ENCODE measurements at regions not wholly inside any gene's neighbourhood (a gene's known extent, or its start where the extent isn't known, plus 50 kb on each side); places are given as distances from the start of the nearest gene placed in this dataset.

DNA sequence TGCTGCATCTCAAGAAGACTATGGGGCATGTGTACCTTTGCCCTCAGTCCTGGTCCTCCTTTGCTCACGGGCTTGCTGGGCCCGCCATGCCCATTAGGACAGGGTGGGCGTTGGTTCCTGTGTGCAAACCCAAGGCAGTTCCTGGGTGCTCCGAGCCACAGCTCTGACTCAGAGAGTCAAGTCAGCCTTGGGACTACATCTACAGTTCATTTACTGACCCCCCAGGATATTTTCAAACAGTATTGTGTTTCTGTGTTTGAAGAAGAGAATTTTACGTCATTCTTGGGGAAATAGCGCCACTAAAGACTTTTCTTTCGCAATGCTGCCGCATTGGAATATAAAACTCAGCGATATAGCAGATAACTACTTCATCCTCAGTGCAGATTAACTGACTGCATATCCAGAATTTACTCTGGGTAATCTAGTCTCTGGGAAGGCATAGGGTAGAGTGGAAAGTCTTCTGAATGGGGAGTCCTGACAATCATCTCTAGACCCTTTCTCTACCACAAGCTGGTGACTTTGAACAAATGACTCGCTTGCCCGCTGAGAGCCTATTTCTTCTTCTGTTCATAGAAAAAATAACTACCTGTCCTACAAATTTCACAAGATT, 638.9 kb upstream of the FZD8 start:
- H3K27me3 Mint-ChIP-seq: no peaks in the 10 kb centered on the region
- H3K36me3 Mint-ChIP-seq (ENCODE audit: insufficient read depth): peaks cover 4% of the 10 kb centered on the region
- ATAC-seq (replicated peaks; ENCODE audit: extremely low read depth, poor library complexity, severe bottlenecking) (no peak), DNase-seq (ENCODE audit: low spot score in 2 of 2) (no peak)
- H3K4me1 Mint-ChIP-seq: no peaks in the 10 kb centered on the region
- H3K9me3 Mint-ChIP-seq: peaks cover 21% of the 10 kb centered on the region
- H3K27ac Mint-ChIP-seq (ENCODE audit: low read depth): no peak overlapping the region
- H3K4me3 Mint-ChIP-seq: no peak overlapping the region

DNA sequence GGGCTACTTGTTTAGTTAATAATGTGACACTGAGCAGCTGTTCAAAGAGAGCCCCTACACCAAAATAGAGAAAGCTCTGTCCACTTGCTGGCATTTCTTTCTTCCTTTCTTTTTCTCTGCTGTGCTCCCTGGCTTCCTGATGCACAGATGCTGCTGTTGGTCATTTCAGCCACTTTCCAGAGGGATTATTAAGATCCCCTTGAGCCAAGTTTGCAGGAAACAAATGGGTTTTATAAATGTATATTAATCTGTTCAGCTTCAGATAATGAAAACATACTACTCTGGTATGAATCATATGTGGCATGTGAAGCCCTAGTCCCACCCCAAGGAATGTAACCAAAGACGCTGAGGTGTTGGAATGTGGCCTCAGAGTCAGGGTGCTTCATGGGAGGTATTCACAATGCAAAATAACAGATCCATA, 638.2 kb upstream of the FZD8 start:
- no peak for ATAC-seq (replicated peaks; ENCODE audit: extremely low read depth, poor library complexity, severe bottlenecking)

DNA sequence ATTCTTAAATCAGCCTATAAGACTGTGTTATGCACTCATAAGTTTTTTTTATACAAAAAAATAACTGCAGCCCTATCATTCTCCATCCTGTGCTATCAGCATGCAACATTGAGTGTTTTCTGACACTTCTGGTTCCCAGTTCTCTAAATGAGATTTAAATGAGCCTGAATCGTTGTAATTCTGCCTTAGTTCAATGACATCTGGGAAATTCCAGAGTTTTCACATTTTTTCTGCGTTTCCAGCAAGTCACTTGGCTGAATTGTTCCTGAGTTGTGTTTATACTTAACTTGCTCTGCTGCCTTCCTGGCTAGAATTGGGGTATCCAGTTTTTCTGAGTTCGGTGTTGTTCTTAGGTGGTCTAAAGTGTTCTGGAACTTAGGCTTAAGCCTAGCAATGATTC, 636.1 kb upstream of the FZD8 start:
- no peak overlapping the region for H3K4me3 Mint-ChIP-seq
- DNase-seq (ENCODE audit: low spot score in 2 of 2) (no peak), ATAC-seq (replicated peaks; ENCODE audit: extremely low read depth, poor library complexity, severe bottlenecking) (no peak)
- peaks cover 31% of the 10 kb centered on the region for H3K9me3 Mint-ChIP-seq
- no peak overlapping the region for H3K27ac Mint-ChIP-seq (ENCODE audit: low read depth)
- H3K4me1 Mint-ChIP-seq: no peaks in the 10 kb centered on the region
- peaks cover 4% of the 10 kb centered on the region for H3K36me3 Mint-ChIP-seq (ENCODE audit: insufficient read depth)
- H3K27me3 Mint-ChIP-seq: no peaks in the 10 kb centered on the region

More for the DNA sequence above, 638.2 kb upstream of the FZD8 start:
- no peak overlapping the region for H3K4me3 Mint-ChIP-seq
- no peaks in the 10 kb centered on the region for H3K4me1 Mint-ChIP-seq
- peaks cover 19% of the 10 kb centered on the region for H3K9me3 Mint-ChIP-seq
- no peaks in the 10 kb centered on the region for H3K27me3 Mint-ChIP-seq
- H3K27ac Mint-ChIP-seq (ENCODE audit: low read depth): no peak overlapping the region
- no peak for DNase-seq (ENCODE audit: low spot score in 2 of 2)
- H3K36me3 Mint-ChIP-seq (ENCODE audit: insufficient read depth): peaks cover 4% of the 10 kb centered on the region

DNA sequence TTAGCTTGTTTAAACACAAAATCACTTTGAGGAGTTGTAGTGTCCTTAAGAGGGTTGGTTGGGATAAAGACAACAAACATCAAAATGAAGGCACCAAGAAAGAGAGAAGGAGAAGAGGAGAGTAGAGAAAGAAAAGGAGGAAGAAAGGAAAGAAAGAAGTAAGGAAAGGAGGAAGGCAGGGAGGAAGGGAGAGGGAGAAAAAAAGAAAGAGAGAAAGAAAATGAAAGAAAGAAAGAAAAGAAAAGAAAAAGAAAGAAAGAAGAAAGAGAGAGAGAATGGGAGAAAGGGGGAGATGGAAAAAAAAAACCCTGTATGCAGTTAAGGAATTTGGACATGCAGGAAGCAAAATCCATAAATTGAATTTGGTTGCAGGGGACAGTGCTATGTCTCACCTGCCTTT, 635.4 kb upstream of the FZD8 start:
- H3K9me3 Mint-ChIP-seq: peaks cover 31% of the 10 kb centered on the region
- ATAC-seq (replicated peaks; ENCODE audit: extremely low read depth, poor library complexity, severe bottlenecking): no peak
- H3K4me3 Mint-ChIP-seq: no peak overlapping the region
- DNase-seq (ENCODE audit: low spot score in 2 of 2): no peak
- no peaks in the 10 kb centered on the region for H3K27me3 Mint-ChIP-seq
- H3K36me3 Mint-ChIP-seq (ENCODE audit: insufficient read depth): peaks cover 4% of the 10 kb centered on the region
- H3K27ac Mint-ChIP-seq (ENCODE audit: low read depth): no peak overlapping the region
- no peaks in the 10 kb centered on the region for H3K4me1 Mint-ChIP-seq

DNA sequence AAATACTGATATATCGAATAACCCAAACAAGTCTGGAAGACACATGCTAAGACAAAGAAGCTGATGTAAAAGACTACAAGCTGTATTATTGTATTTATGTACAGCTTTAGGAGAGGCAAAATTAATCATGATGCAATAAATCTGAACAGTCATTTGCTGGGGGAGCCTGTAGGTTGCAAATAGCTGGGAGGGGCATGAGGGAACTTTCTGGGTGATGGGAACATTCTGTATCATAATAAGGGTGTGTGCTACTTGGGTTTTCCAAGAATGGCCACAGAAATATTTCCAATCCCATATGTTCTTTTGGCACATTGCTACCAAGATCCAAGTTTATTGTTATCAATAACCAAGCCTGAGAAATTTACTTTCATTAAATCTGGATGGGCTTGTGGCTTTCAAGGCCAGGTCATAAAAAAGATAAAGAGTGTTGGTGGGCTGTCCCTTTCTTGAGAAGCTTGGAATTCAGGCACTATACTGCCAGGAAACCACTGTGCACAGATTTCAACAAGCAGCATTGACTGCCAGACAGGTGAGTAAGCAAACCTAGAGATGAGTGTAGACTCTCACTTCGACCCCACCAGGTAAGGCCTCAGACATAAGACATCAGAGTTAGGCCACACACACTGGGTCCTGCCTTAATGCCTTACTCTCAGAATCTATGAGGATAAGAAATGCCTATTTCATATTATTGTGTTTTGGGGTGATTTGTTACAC, 629.7 kb upstream of the FZD8 start:
- ATAC-seq (replicated peaks; ENCODE audit: extremely low read depth, poor library complexity, severe bottlenecking) (no peak), DNase-seq (ENCODE audit: low spot score in 2 of 2) (no peak)
- Mint-ChIP-seq H3K4me1 (no peaks in the 10 kb centered on the region), H3K9me3 (peaks cover 33% of the 10 kb centered on the region), H3K36me3 (ENCODE audit: insufficient read depth) (no peaks in the 10 kb centered on the region), H3K27me3 (no peaks in the 10 kb centered on the region), H3K27ac (ENCODE audit: low read depth) (no peak overlapping the region), H3K4me3 (no peak overlapping the region)

DNA sequence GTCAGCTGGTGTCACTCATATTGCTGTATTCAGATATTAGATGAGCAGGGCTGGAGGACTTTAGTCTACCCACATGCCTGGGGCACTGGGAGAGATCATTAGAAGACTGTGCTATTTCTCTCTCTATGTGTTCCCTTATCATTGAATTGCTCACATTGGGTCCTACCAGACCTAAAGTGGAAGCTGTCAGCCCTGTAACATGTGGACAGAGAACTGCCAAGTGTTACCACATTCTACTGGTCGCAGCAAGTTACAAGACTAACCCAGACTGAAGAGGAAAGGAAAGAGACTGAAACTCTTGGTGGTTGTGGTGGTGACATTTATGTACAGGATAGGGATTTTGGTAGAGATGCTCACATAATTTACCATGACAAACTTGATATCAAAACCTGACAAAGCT, 627.1 kb upstream of the FZD8 start:
- no peak overlapping the region for H3K4me3 Mint-ChIP-seq
- no peak for ATAC-seq (replicated peaks; ENCODE audit: extremely low read depth, poor library complexity, severe bottlenecking)
- peaks cover 16% of the 10 kb centered on the region for H3K9me3 Mint-ChIP-seq
- no peaks in the 10 kb centered on the region for H3K4me1 Mint-ChIP-seq
- DNase-seq (ENCODE audit: low spot score in 2 of 2): no peak
- H3K36me3 Mint-ChIP-seq (ENCODE audit: insufficient read depth): no peaks in the 10 kb centered on the region
- no peak overlapping the region for H3K27ac Mint-ChIP-seq (ENCODE audit: low read depth)
- no peaks in the 10 kb centered on the region for H3K27me3 Mint-ChIP-seq

DNA sequence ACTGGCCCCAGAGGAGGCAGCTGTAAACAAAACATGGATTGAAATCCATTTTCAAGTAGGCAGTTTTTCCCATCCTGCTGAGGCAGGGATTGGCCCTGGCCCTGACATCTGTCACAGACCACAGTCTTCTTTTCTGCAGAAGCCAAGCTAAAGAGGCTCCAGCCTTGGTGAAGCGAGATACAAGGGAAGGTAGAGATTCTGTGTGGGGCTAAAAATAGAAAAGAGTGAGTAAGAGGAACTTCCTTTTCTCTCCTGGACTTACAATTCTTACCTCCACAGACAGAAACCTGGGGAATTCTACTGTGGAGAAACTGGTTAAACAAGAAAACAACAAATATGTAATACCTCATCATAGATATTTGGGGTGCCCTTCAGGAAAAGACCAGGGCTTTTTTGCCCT, 624.8 kb upstream of the FZD8 start:
- Mint-ChIP-seq H3K27ac (ENCODE audit: low read depth) (no peak overlapping the region), H3K36me3 (ENCODE audit: insufficient read depth) (no peaks in the 10 kb centered on the region), H3K4me1 (no peaks in the 10 kb centered on the region), H3K4me3 (no peak overlapping the region), H3K27me3 (no peaks in the 10 kb centered on the region), H3K9me3 (peaks cover 21% of the 10 kb centered on the region)
- DNase-seq (ENCODE audit: low spot score in 2 of 2) (no peak), ATAC-seq (replicated peaks; ENCODE audit: extremely low read depth, poor library complexity, severe bottlenecking) (no peak)

DNA sequence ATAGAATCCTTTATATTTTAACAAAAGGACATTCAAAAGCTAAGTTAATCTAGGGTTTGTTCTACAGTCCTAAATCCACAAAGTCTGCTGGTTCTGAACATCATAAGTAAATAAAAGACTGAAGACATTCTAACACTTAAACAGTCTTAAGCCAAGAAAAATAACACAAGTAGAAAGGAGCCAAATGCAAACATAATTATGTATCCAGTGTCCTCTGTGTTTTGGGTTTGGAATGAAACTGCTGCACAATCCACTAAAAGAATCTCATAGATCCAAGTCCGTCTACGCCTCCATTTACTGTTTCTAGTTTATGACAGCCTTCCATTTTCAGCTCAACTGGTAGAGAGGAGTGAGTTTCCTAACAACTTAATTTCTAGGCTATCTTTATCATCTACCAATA, 623.6 kb upstream of the FZD8 start:
- no peak for DNase-seq (ENCODE audit: low spot score in 2 of 2)
- ATAC-seq (replicated peaks; ENCODE audit: extremely low read depth, poor library complexity, severe bottlenecking): no peak
- Mint-ChIP-seq H3K36me3 (ENCODE audit: insufficient read depth) (no peaks in the 10 kb centered on the region), H3K9me3 (peaks cover 14% of the 10 kb centered on the region), H3K4me3 (no peak overlapping the region), H3K27me3 (no peaks in the 10 kb centered on the region), H3K27ac (ENCODE audit: low read depth) (no peak overlapping the region), H3K4me1 (no peaks in the 10 kb centered on the region)

DNA sequence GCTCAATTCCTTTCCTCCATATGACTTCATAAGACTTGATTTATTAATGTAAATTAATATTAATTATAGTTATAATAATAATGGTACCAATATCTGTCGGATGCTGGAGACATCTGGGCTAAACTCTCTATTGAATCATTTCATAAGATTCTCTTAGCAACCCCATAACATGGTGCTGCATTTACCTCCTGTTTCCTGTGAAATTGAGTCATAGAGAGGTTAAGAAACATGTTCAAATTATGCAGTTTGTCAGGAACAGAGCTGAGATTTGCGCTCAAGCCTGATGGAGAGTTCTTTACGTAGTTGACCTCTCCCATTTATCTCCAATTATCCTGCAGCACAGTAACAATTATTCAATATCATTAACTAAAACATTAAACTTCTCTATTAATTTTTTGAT, 621.8 kb upstream of the FZD8 start:
- Mint-ChIP-seq H3K36me3 (ENCODE audit: insufficient read depth) (no peaks in the 10 kb centered on the region), H3K9me3 (peaks cover 26% of the 10 kb centered on the region), H3K4me1 (no peaks in the 10 kb centered on the region), H3K27me3 (no peaks in the 10 kb centered on the region), H3K27ac (ENCODE audit: low read depth) (no peak overlapping the region), H3K4me3 (no peak overlapping the region)
- ATAC-seq (replicated peaks; ENCODE audit: extremely low read depth, poor library complexity, severe bottlenecking) (no peak), DNase-seq (ENCODE audit: low spot score in 2 of 2) (no peak)

DNA sequence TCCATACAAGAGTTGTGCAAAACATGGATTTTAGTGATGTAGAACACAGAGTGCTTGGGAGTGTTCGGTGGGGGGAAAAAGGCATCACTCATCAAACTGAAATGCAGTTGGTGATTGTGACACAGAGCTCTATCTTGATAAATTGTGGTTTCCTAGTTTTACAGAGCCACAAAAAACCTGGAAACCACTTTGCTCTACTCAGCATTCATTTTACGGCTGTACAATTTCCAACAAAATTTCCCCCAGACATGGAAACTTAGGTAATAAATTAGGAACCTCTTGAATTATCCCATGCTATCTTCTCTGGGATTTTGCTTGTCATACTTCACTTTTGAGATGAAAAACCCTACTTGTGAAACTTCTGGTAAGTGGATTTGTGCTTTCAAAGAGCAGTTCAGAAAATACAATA, 614.9 kb upstream of the FZD8 start:
- DNase-seq (ENCODE audit: low spot score in 2 of 2): no peak
- Mint-ChIP-seq H3K4me1 (no peaks in the 10 kb centered on the region), H3K4me3 (no peak overlapping the region), H3K36me3 (ENCODE audit: insufficient read depth) (no peaks in the 10 kb centered on the region), H3K27me3 (no peaks in the 10 kb centered on the region), H3K27ac (ENCODE audit: low read depth) (no peak overlapping the region), H3K9me3 (peaks cover 21% of the 10 kb centered on the region)
- no peak for ATAC-seq (replicated peaks; ENCODE audit: extremely low read depth, poor library complexity, severe bottlenecking)

DNA sequence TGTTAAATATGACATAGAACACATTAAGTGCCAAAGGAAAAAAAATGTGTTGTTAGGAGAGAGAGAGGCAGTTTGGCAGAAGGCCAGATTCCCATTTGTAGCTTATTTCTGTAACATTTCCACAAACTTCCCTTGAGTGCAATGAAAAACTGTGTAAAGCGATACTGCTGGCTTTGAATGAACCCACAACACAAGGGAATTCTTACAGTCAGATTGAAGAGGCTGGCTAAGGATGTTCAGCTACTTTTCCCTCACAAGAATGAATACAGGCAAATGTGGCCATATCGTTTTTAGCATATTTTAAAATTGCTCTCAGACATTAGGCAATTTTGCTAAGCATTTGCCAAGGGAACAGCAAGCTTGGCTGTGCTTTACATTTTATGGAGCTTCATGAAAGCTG, 614.1 kb upstream of the FZD8 start:
- no peak for ATAC-seq (replicated peaks; ENCODE audit: extremely low read depth, poor library complexity, severe bottlenecking)
- DNase-seq (ENCODE audit: low spot score in 2 of 2): no peak
- Mint-ChIP-seq H3K27me3 (no peaks in the 10 kb centered on the region), H3K36me3 (ENCODE audit: insufficient read depth) (no peaks in the 10 kb centered on the region), H3K9me3 (peaks cover 21% of the 10 kb centered on the region), H3K4me1 (no peaks in the 10 kb centered on the region), H3K4me3 (no peak overlapping the region), H3K27ac (ENCODE audit: low read depth) (no peak overlapping the region)

DNA sequence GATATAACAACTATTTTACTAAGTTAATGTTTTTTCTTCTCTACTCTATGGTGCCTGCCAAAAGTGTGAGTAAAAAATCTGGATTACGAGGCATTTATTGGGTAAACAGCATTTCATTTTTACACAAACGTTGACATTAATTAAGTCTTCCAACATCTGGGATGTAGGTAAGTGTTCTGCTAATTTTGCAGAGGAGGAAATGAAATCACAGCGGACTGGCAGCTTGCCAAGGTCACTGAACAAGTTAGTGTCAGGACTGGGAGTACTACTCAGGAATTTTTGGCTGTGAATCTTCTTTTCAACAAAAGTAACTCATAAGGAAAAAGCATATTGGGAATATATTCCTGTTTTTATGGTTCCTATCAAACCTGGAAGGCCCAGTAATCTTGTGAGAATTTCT, 612.1 kb upstream of the FZD8 start:
- Mint-ChIP-seq H3K9me3 (peaks cover 10% of the 10 kb centered on the region), H3K36me3 (ENCODE audit: insufficient read depth) (no peaks in the 10 kb centered on the region), H3K27me3 (no peaks in the 10 kb centered on the region), H3K4me3 (no peak overlapping the region), H3K4me1 (no peaks in the 10 kb centered on the region), H3K27ac (ENCODE audit: low read depth) (no peak overlapping the region)
- ATAC-seq (replicated peaks; ENCODE audit: extremely low read depth, poor library complexity, severe bottlenecking) (no peak), DNase-seq (ENCODE audit: low spot score in 2 of 2) (no peak)

DNA sequence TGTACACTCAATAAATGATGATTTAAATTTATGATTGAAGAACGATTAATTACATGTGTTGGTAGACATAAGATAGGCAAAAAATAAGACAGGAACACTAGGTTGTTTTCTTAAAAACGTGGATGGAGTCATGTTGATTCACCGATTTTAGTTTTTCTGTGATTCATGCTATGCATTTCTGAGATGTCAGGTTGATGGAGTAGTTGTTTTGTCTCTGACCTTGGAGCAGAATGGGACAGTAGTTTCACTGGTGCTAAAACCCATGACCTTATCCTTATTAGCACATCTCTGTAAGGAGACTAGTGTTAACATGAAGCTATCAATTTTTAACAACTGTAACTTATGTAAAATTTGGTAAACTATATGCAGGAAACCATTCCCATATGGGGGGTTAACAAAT, 611.6 kb upstream of the FZD8 start:
- Mint-ChIP-seq H3K9me3 (peaks cover 11% of the 10 kb centered on the region), H3K27me3 (no peaks in the 10 kb centered on the region), H3K4me3 (no peak overlapping the region), H3K4me1 (no peaks in the 10 kb centered on the region), H3K27ac (ENCODE audit: low read depth) (no peak overlapping the region), H3K36me3 (ENCODE audit: insufficient read depth) (no peaks in the 10 kb centered on the region)
- ATAC-seq (replicated peaks; ENCODE audit: extremely low read depth, poor library complexity, severe bottlenecking): no peak
- no peak for DNase-seq (ENCODE audit: low spot score in 2 of 2)
